A549 (cell line): ENCODE measurements at regions not wholly inside any gene's neighbourhood (a gene's known extent, or its start where the extent isn't known, plus 50 kb on each side); places are given as distances from the start of the nearest gene placed in this dataset.
A peak's percentile ranks its signal among the peaks of the same experiment; 100 is the strongest.

ENCODE experiments used
- ATAC-seq, 2 experiments: fragments of 200-7000 bp in 1 of 2; fragments of >200 bp in 1 of 2; cut with Nextera tagmentation in 1 of 2; cut with Tn5 transposase in 1 of 2; 3 replicates each; pipeline versions ENCODE4 v1.8.0 to v1.9.1; 2018 to 2020; ENCODE audit warnings: mild to moderate bottlenecking in 1 of 2, moderate library complexity in 1 of 2
- CTCF ChIA-PET: fragments of 300-600 bp; sonication (Branson Sonifier 250); formaldehyde crosslinking; extraction: SDS; loops from one replicate; lab custom pipeline; 2021; ENCODE audit warnings: antibody characterized with exemption, inconsistent platforms; lab: Yijun Ruan, JAX
- POLR2A ChIA-PET: fragments of 350-600 bp; formaldehyde crosslinking; extraction: SDS; loops from one replicate; lab custom pipeline; 2021; ENCODE audit warnings: antibody characterized with exemption, inconsistent platforms; lab: Yijun Ruan, JAX
- DNase-seq, 2 experiments: peaks; one replicate each; pipeline versions ENCODE4 v3.0.0 to v3.0.0-alpha.2; 2011 to 2016; ENCODE audit warnings: low read depth in 1 of 2, low spot score in 1 of 2
- FAIRE-seq: peaks from 2 replicates; lab custom pipeline; 2011; peaks lifted over from hg19 to GRCh38; lab: Jason Lieb, UNC
- H3K27ac ChIP-seq, 2 experiments: fragments of >200 bp; sonication (Bioruptor Twin); formaldehyde crosslinking; 3 replicates each; pipeline ENCODE4 v1.5.1; 2016 to 2017
- H3K4me1 ChIP-seq: fragments of >200 bp; sonication (Bioruptor Twin); formaldehyde crosslinking; 3 replicates; pipeline ENCODE4 v1.6.1; 2016
- H3K4me2 ChIP-seq: fragments of >200 bp; sonication (Bioruptor Twin); formaldehyde crosslinking; 3 replicates; pipeline ENCODE4 v1.6.1; 2016
- H3K4me3 ChIP-seq: fragments of >200 bp; sonication (Bioruptor Twin); formaldehyde crosslinking; 3 replicates; pipeline ENCODE4 v1.5.1; 2016
- H3K9me3 ChIP-seq: fragments of >200 bp; sonication (Bioruptor Twin); formaldehyde crosslinking; 3 replicates; pipeline ENCODE4 v1.6.1; 2016
- CHD2 ChIP-seq: fragments of 150-350 bp; IDR thresholded peaks from 2 replicates; pipeline ENCODE4 v1.6.1; 2014; ENCODE audit warnings: low read length; ENCODE audit not compliant: partially characterized antibody
- CHD4 ChIP-seq: fragments of 200-600 bp; sonication (generic); IDR thresholded peaks from 2 replicates; pipeline ENCODE4 v1.6.1; 2016; ENCODE audit warnings: antibody characterized with exemption, mild to moderate bottlenecking, borderline replicate concordance
- E2F6 ChIP-seq: IDR thresholded peaks from 2 replicates; pipeline ENCODE4 v1.6.1; 2012; ENCODE audit warnings: low read depth, borderline replicate concordance
- EP300 ChIP-seq, 2 experiments: fragments of >200 bp; sonication (Bioruptor Twin); formaldehyde crosslinking; IDR thresholded peaks; 2 replicates in 1 of 2; 3 replicates in 1 of 2; pipeline ENCODE4 v1.6.1; 2016 to 2017
- FOXS1 ChIP-seq: fragments of 250-450 bp; sonication (Bioruptor Pico); IDR thresholded peaks from 2 replicates; pipeline ENCODE4 v1.5.0; 2020; ENCODE audit warnings: mild to moderate bottlenecking, moderate library complexity
- HDAC2 ChIP-seq: fragments of 200-600 bp; sonication (generic); IDR thresholded peaks from 2 replicates; pipeline ENCODE4 v1.6.1; 2016
- HES2 ChIP-seq: fragments of >200 bp; sonication (Bioruptor Twin); formaldehyde crosslinking; IDR thresholded peaks from 2 replicates; pipeline ENCODE4 v1.6.1; 2016
- HEYL ChIP-seq: fragments of 250-450 bp; sonication (Bioruptor Pico); IDR thresholded peaks from 2 replicates; pipeline ENCODE4 v1.8.0; 2021; ENCODE audit warnings: mild to moderate bottlenecking, moderate library complexity
- HMGXB4 ChIP-seq: fragments of 250-450 bp; sonication (Bioruptor Pico); IDR thresholded peaks from 2 replicates; pipeline ENCODE4 v1.5.0; 2021; ENCODE audit warnings: mild to moderate bottlenecking, moderate library complexity, borderline replicate concordance
- HOXB13 ChIP-seq: fragments of 250-450 bp; sonication (Bioruptor Pico); IDR thresholded peaks from 2 replicates; pipeline ENCODE4 v1.5.0; 2020; ENCODE audit warnings: low read depth, mild to moderate bottlenecking, moderate library complexity
- KDM1A ChIP-seq: fragments of 200-600 bp; sonication (generic); IDR thresholded peaks from 2 replicates; pipeline ENCODE4 v1.6.1; 2016; ENCODE audit warnings: low read depth, mild to moderate bottlenecking
- PHF8 ChIP-seq: fragments of 200-600 bp; sonication (generic); IDR thresholded peaks from 2 replicates; pipeline ENCODE4 v1.6.1; 2016; ENCODE audit warnings: low read depth, mild to moderate bottlenecking, antibody characterized with exemption, moderate library complexity, borderline replicate concordance
- POLR2AphosphoS2 ChIP-seq: conservative IDR thresholded peaks from 2 replicates; pipeline ENCODE4 v1.6.1; 2012; ENCODE audit warnings: low read length, improper control_type of control experiment, inconsistent platforms
- RAD21 ChIP-seq, 2 experiments: fragments of >200 bp in 1 of 2; sonication (Bioruptor Twin) in 1 of 2; formaldehyde crosslinking in 1 of 2; IDR thresholded peaks in 1 of 2; conservative IDR thresholded peaks in 1 of 2; 2 replicates in 1 of 2; 3 replicates in 1 of 2; pipeline ENCODE4 v1.6.1; 2012 to 2018; ENCODE audit warnings: inconsistent platforms in 1 of 2
- RCOR1 ChIP-seq: fragments of 150-350 bp; IDR thresholded peaks from 2 replicates; pipeline ENCODE4 v1.6.1; 2014; ENCODE audit warnings: antibody characterized with exemption, low read length, low read depth
- REST ChIP-seq: fragments of 200-600 bp; sonication (generic); IDR thresholded peaks from 2 replicates; pipeline ENCODE4 v1.6.1; 2016; ENCODE audit warnings: antibody characterized with exemption, mild to moderate bottlenecking, moderate library complexity
- RFX5 ChIP-seq: fragments of 450-650 bp; IDR thresholded peaks from 2 replicates; pipeline ENCODE4 v1.7.1; 2014; ENCODE audit warnings: antibody characterized with exemption, mild to moderate bottlenecking, moderate library complexity
- SMC3 ChIP-seq: fragments of >200 bp; sonication (Bioruptor Twin); formaldehyde crosslinking; IDR thresholded peaks from 3 replicates; pipeline ENCODE4 v1.6.1; 2018; ENCODE audit warnings: inconsistent platforms
- TFCP2L1 ChIP-seq: fragments of 250-450 bp; sonication (Bioruptor Pico); IDR thresholded peaks from 2 replicates; pipeline ENCODE4 v1.5.0; 2021; ENCODE audit warnings: mild to moderate bottlenecking
- ZC3H11A ChIP-seq: fragments of 450-650 bp; IDR thresholded peaks from 2 replicates; pipeline ENCODE4 v1.6.1; 2014; ENCODE audit warnings: antibody characterized with exemption, mild to moderate bottlenecking
- ZNF302 ChIP-seq: fragments of 250-450 bp; sonication (Bioruptor Pico); IDR thresholded peaks from 2 replicates; pipeline ENCODE4 v1.9.0; 2021; ENCODE audit warnings: inconsistent platforms, mild to moderate bottlenecking, moderate library complexity
- ZSCAN20 ChIP-seq: fragments of 250-450 bp; sonication (Bioruptor Pico); IDR thresholded peaks from 2 replicates; pipeline ENCODE4 v1.8.0; 2022; ENCODE audit warnings: mild to moderate bottlenecking, moderate library complexity
- WGBS: methylation state at CpG from one replicate; pipeline ENCODE4 v1.1.6; 2017; ENCODE audit errors: missing lambda C conversion rate; 5-methylcytosine and 5-hydroxymethylcytosine counted together

GRCh38 chr4:4670869-4671268, 129.0 kb upstream of the STX18 start (continued):
- TF ChIP-seq PHF8 (no peak), ZNF302 (no peak), CHD4 (no peak)

GRCh38 chr4:4668355-4669210, 126.7 kb upstream of the STX18 start:
- Histone ChIP-seq H3K4me1 (no peaks in the 10 kb centered on the region), H3K4me3 (no peak overlapping the region), H3K9me3 (no peaks in the 10 kb centered on the region), H3K4me2 (peak overlapping the region; percentile 57), H3K27ac (peak overlapping the region in 1 of 2 experiments; percentile 56; a peak in 1 of 6 replicates)
- DNase-seq (no peak), FAIRE-seq (no peak), ATAC-seq (no peak; a peak in 1 of 6 replicates)
- WGBS, result 50% methylated on average over 15 of the region's 15 CpGs
- POLR2A ChIA-PET, result no interaction called here
- no peak for TF ChIP-seq KDM1A
- TF ChIP-seq ZC3H11A, result no peak
- no peak for TF ChIP-seq REST
- TF ChIP-seq HEYL, result no peak
- TF ChIP-seq HOXB13 (CRISPR knock-in tag), result no peak
- no peak for TF ChIP-seq EP300 (IDR thresholded peaks at IDR 0.05)
- TF ChIP-seq HES2, result no peak
- TF ChIP-seq POLR2AphosphoS2, result no peak
- TF ChIP-seq RCOR1, result no peak
- no peak for TF ChIP-seq HDAC2
- TF ChIP-seq CHD2, result no peak
- no peak for TF ChIP-seq ZSCAN20 (CRISPR knock-in tag)
- no peak for TF ChIP-seq RFX5
- no peak for TF ChIP-seq RAD21 (conservative IDR thresholded peaks at IDR 0.05 in 1 of 2, IDR thresholded peaks at IDR 0.05 in 1 of 2)
- no peak for TF ChIP-seq TFCP2L1 (CRISPR knock-in tag)
- no peak for TF ChIP-seq FOXS1 (CRISPR knock-in tag)
- TF ChIP-seq HMGXB4, result no peak
- no peak for TF ChIP-seq SMC3
- TF ChIP-seq E2F6, result no peak
- CTCF ChIA-PET, result interaction anchor here (0.8 to 2.7 kb wide), 22 partner anchors 9 to 1122 kb away, joined by 3 to 18 read pairs (median 4); no protein-coding TSS in a partner anchor
